ENCODE measurements at regions not wholly inside any gene's neighbourhood (a gene's known extent, or its start where the extent isn't known, plus 50 kb on each side); places are given as distances from the start of the nearest gene placed in this dataset.

- no peak for TF ChIP-seq CEBPZ (IDR thresholded peaks at IDR 0.05; ENCODE audit: low read depth, low read length)
- TF ChIP-seq ATF7 (IDR thresholded peaks at IDR 0.05; ENCODE audit: low read depth), result no peak
- no peak for TF ChIP-seq MYC (IDR thresholded peaks at IDR 0.05; ENCODE audit: insufficient read depth, insufficient read length, insufficient replicate concordance, low read length, severe bottlenecking)
- TF ChIP-seq IKZF1 (conservative IDR thresholded peaks at IDR 0.05), result no peak
Observed at GRCh38 chr16:59181821-59182420, 447.8 kb upstream of the GOT2 start (continued).

GRCh38 chr16:59180083-59180476 lies 446.0 kb upstream of the GOT2 start:
- ATAC-seq, result no peak
- in situ Hi-C loops (cut with MboI) (no loop called here), intact Hi-C loops (cut with micrococcal nuclease; ENCODE audit: unreplicated experiment) (loop anchor here (10.0 kb wide), 2 partner anchors 65 to 335 kb away; no protein-coding TSS in a partner anchor)
- no peak overlapping the region for H3K9ac ChIP-seq (ENCODE audit: control insufficient read depth, insufficient read depth, low read length)
- ChIA-PET RAD21 (ENCODE audit: unreplicated experiment) (no interaction called here), POLR2A (no interaction called here), CTCF (no interaction called here), SMC1A (ENCODE audit: uncharacterized antibody, unreplicated experiment) (no interaction called here)
- FAIRE-seq, result no peak
- H3K4me3 ChIP-seq, result no peak overlapping the region
- DNase-seq (ENCODE audit: low read depth, low spot score), result no peak
- H3K79me2 ChIP-seq (ENCODE audit: control insufficient read depth, insufficient read depth, low read length), result no peaks in the 10 kb centered on the region
- H3K9me3 ChIP-seq (replicated peaks; ENCODE audit: control insufficient read depth, insufficient read depth, low read length), result no peaks in the 10 kb centered on the region
- TF ChIP-seq NFYA (IDR thresholded peaks at IDR 0.05; ENCODE audit: borderline replicate concordance, low read depth, low read length) (no peak), ZNF384 (IDR thresholded peaks at IDR 0.05; ENCODE audit: borderline replicate concordance, low read depth, low read length) (no peak), CEBPZ (IDR thresholded peaks at IDR 0.05; ENCODE audit: low read depth, low read length) (no peak), RAD21 (IDR thresholded peaks at IDR 0.05; ENCODE audit: insufficient read depth, low read depth, low read length) (no peak)
- no peaks in the 10 kb centered on the region for H3K4me1 ChIP-seq (ENCODE audit: control insufficient read depth, insufficient read depth, low read length)
- 0% methylated on average over 1 of the region's 1 CpG for WGBS (ENCODE audit: insufficient coverage, insufficient replicate concordance, low lambda C conversion rate, missing lambda C conversion rate)
- BruUV-seq (replicated peaks), result no TSS peak
- no peak overlapping the region for H2AFZ ChIP-seq (ENCODE audit: control insufficient read depth, low read depth, low read length)
- no peaks in the 10 kb centered on the region for H3K27me3 ChIP-seq (replicated peaks in 1 of 2; ENCODE audit: control insufficient read depth in 2 of 2, insufficient read depth in 2 of 2, low read length in 1 of 2)
- no peak overlapping the region for H3K4me2 ChIP-seq (ENCODE audit: control insufficient read depth, insufficient read depth)
- H4K20me1 ChIP-seq (ENCODE audit: control insufficient read depth, insufficient read depth), result no peaks in the 10 kb centered on the region
- H3K27ac ChIP-seq (ENCODE audit: control insufficient read depth, insufficient read depth), result no peak overlapping the region
- H3K36me3 ChIP-seq (ENCODE audit: control insufficient read depth in 2 of 2, insufficient read depth in 2 of 2, low read length in 1 of 2), result no peaks in the 10 kb centered on the region; a peak in 1 of 4 replicates
